ENCODE measurements at regions not wholly inside any gene's neighbourhood (a gene's known extent, or its start where the extent isn't known, plus 50 kb on each side); places are given as distances from the start of the nearest gene placed in this dataset.

DNA sequence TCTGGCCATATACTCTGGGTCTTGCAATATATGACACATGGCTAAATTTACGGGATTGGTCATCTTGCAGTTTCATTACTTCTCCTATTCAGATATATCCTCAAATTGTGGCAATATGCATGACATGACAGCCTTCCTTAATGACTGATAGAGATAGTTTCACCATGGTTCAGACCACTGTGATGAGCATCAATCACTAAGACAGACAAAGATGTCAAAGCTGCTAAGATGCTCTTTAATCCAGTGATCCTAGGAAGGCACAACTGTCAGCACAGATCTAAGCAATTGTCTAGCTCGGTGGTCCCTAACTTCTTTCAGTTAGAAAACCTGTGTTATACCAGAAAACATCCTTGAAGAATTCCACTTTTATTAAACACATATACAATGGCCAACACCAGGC lies 70.9 kb upstream of the ADGRL2 start:
- Histone ChIP-seq H3K9ac (ENCODE audit: insufficient read depth, low read length, poor library complexity, severe bottlenecking) (no peak overlapping the region), H3K27ac (ENCODE audit: low read depth in 1 of 2, low read length in 2 of 2) (no peak overlapping the region), H2AFZ (ENCODE audit: insufficient read depth, low read depth, low read length, poor library complexity, severe bottlenecking) (no peak overlapping the region), H3K36me3 (replicated peaks in 1 of 2; ENCODE audit: control insufficient read depth in 1 of 2, insufficient read depth in 2 of 2, low read length in 2 of 2) (no peaks in the 10 kb centered on the region), H3K4me3 (replicated peaks in 1 of 3; ENCODE audit: low read depth in 2 of 3, low read length in 3 of 3) (no peak overlapping the region), H3K79me2 (ENCODE audit: insufficient read depth, low read length) (no peaks in the 10 kb centered on the region), H3K9me3 (replicated peaks in 1 of 2; ENCODE audit: control insufficient read depth in 1 of 2, insufficient read depth in 1 of 2, low read length in 2 of 2) (peaks cover 0 to 2% of the 10 kb centered on the region in 2 donors), H3K4me1 (ENCODE audit: control insufficient read depth in 1 of 2, insufficient read depth in 2 of 2, low read length in 2 of 2) (no peaks in the 10 kb centered on the region), H4K20me1 (ENCODE audit: insufficient read depth, low read length) (no peaks in the 10 kb centered on the region), H3K4me2 (replicated peaks; ENCODE audit: extremely low read depth, low read length, poor library complexity, severe bottlenecking) (no peak overlapping the region), H3K27me3 (ENCODE audit: control insufficient read depth in 2 of 2, insufficient read depth in 2 of 2, low read length in 2 of 2) (no peaks in the 10 kb centered on the region)
- peaks cover 0 to 8% (median 1%) of the 10 kb centered on the region in 7 donors for H3K9me3 Mint-ChIP-seq
- no peak overlapping the region for H3K4me3 Mint-ChIP-seq
- H3K27ac Mint-ChIP-seq: no peak overlapping the region
- intact Hi-C loops (cut with micrococcal nuclease): no loop called here
- 74% methylated on average over 2 of the region's 2 CpGs for WGBS (ENCODE audit: insufficient coverage)
- no peaks in the 10 kb centered on the region for H3K27me3 Mint-ChIP-seq (ENCODE audit: low read depth in 3 of 3)
- TF ChIP-seq, protein P1, sequence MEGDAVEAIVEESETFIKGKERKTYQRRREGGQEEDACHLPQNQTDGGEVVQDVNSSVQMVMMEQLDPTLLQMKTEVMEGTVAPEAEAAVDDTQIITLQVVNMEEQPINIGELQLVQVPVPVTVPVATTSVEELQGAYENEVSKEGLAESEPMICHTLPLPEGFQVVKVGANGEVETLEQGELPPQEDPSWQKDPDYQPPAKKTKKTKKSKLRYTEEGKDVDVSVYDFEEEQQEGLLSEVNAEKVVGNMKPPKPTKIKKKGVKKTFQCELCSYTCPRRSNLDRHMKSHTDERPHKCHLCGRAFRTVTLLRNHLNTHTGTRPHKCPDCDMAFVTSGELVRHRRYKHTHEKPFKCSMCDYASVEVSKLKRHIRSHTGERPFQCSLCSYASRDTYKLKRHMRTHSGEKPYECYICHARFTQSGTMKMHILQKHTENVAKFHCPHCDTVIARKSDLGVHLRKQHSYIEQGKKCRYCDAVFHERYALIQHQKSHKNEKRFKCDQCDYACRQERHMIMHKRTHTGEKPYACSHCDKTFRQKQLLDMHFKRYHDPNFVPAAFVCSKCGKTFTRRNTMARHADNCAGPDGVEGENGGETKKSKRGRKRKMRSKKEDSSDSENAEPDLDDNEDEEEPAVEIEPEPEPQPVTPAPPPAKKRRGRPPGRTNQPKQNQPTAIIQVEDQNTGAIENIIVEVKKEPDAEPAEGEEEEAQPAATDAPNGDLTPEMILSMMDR (IDR thresholded peaks at IDR 0.05): no peak
- no peak for DNase-seq
- H3K36me3 Mint-ChIP-seq: no peaks in the 10 kb centered on the region
- no peaks in the 10 kb centered on the region for H3K4me1 Mint-ChIP-seq

DNA sequence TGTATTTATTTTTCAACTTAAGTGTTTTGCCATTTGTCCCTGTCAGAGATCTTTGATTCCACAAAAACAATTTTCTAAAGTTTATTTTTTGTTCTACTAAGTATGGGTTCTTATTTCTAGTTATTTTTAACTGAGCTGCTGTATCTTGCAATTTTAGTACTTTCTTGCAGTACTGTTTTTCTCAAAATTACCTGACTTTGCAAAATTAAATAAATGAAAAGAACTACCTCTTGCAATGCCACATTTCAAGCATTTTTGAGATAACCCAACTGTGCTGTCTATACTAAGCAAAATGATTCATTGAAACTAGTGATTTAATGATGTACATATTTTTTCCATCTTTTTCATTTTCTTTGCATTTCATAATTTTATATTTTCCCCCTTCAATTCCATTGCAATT lies 71.5 kb upstream of the ADGRL2 start:
- no peak overlapping the region for H3K9ac ChIP-seq (ENCODE audit: insufficient read depth, low read length, poor library complexity, severe bottlenecking)
- Mint-ChIP-seq H3K4me1 (no peaks in the 10 kb centered on the region), H3K36me3 (no peaks in the 10 kb centered on the region), H3K4me3 (no peak overlapping the region), H3K27ac (no peak overlapping the region), H3K27me3 (ENCODE audit: low read depth in 3 of 3) (no peaks in the 10 kb centered on the region), H3K9me3 (peaks cover 0 to 8% (median 1%) of the 10 kb centered on the region in 7 donors)
- no peak overlapping the region for H2AFZ ChIP-seq (ENCODE audit: insufficient read depth, low read depth, low read length, poor library complexity, severe bottlenecking)
- H3K4me1 ChIP-seq (ENCODE audit: control insufficient read depth in 1 of 2, insufficient read depth in 2 of 2, low read length in 2 of 2): no peaks in the 10 kb centered on the region
- DNase-seq: no peak
- H3K4me3 ChIP-seq (replicated peaks in 1 of 3; ENCODE audit: low read depth in 2 of 3, low read length in 3 of 3): no peak overlapping the region
- intact Hi-C loops (cut with micrococcal nuclease): no loop called here
- H4K20me1 ChIP-seq (ENCODE audit: insufficient read depth, low read length): no peaks in the 10 kb centered on the region
- no peaks in the 10 kb centered on the region for H3K79me2 ChIP-seq (ENCODE audit: insufficient read depth, low read length)
- H3K9me3 ChIP-seq (replicated peaks in 1 of 2; ENCODE audit: control insufficient read depth in 1 of 2, insufficient read depth in 1 of 2, low read length in 2 of 2): peaks cover 0 to 2% of the 10 kb centered on the region in 2 donors
- TF ChIP-seq, protein P1 (IDR thresholded peaks at IDR 0.05): no peak
- no peak overlapping the region for H3K27ac ChIP-seq (ENCODE audit: low read depth in 1 of 2, low read length in 2 of 2)
- no peak overlapping the region for H3K4me2 ChIP-seq (replicated peaks; ENCODE audit: extremely low read depth, low read length, poor library complexity, severe bottlenecking)
- no peaks in the 10 kb centered on the region for H3K27me3 ChIP-seq (ENCODE audit: control insufficient read depth in 2 of 2, insufficient read depth in 2 of 2, low read length in 2 of 2)
- no peaks in the 10 kb centered on the region for H3K36me3 ChIP-seq (replicated peaks in 1 of 2; ENCODE audit: control insufficient read depth in 1 of 2, insufficient read depth in 2 of 2, low read length in 2 of 2)
